Body of pancreas (tissue), 4 donors: ENCODE measurements at regions not wholly inside any gene's neighbourhood (a gene's known extent, or its start where the extent isn't known, plus 50 kb on each side); places are given as distances from the start of the nearest gene placed in this dataset.

Experiments used
- POLR2A ChIP-seq, 3 donors: fragments of 450-650 bp; IDR thresholded peaks; one replicate each; pipeline ENCODE4 v1.6.1; 2016; ENCODE audit warnings: antibody characterized with exemption in 3 of 3, mild to moderate bottlenecking in 2 of 3
- TF ChIP-seq, protein P1 (sequence below), 7 experiments: fragments of 450-650 bp in 4 of 7; fragments of 200-600 bp in 3 of 7; sonication (generic) in 3 of 7; IDR thresholded peaks; one replicate each; pipeline ENCODE4 v1.5.1; 2016 to 2019; ENCODE audit warnings: antibody characterized with exemption in 7 of 7

DNA sequence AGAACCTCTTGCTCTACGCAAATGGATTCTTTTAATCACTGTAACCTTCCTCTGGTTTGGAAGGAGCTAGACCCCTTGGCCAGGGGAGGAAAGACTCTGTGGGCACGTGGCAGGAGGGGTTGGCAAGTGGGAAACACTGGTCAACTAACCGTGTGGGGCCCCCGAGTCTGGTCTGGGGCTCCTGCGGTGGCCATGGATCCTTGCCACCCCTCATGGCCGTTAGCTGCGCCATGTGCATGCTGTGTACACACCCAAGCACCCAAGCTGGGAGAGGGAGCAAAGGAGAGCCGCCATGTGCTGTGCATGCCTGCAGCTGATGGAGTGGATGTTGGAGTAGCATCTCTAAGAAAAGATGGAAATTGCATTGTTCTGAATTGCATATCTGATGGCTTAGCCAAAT is 730.6 kb downstream of the FAM181B start:
- TF ChIP-seq, protein P1, sequence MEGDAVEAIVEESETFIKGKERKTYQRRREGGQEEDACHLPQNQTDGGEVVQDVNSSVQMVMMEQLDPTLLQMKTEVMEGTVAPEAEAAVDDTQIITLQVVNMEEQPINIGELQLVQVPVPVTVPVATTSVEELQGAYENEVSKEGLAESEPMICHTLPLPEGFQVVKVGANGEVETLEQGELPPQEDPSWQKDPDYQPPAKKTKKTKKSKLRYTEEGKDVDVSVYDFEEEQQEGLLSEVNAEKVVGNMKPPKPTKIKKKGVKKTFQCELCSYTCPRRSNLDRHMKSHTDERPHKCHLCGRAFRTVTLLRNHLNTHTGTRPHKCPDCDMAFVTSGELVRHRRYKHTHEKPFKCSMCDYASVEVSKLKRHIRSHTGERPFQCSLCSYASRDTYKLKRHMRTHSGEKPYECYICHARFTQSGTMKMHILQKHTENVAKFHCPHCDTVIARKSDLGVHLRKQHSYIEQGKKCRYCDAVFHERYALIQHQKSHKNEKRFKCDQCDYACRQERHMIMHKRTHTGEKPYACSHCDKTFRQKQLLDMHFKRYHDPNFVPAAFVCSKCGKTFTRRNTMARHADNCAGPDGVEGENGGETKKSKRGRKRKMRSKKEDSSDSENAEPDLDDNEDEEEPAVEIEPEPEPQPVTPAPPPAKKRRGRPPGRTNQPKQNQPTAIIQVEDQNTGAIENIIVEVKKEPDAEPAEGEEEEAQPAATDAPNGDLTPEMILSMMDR (IDR thresholded peaks at IDR 0.05): no peak
- TF ChIP-seq POLR2A (IDR thresholded peaks at IDR 0.05): no peak
